Natural killer cell (primary cell): ENCODE measurements at regions not wholly inside any gene's neighbourhood (a gene's known extent, or its start where the extent isn't known, plus 50 kb on each side); places are given as distances from the start of the nearest gene placed in this dataset.
"Not testable (repeated sequence)": the region's sequence is repeated elsewhere in the genome, so short reads cannot be mapped to it uniquely, and the experiment has no call there.

Experiments
- ATAC-seq, 3 donors: fragments of 150-1000 bp in 2 of 3; fragments of 200-7000 bp in 1 of 3; cut with Tn5 transposase; 1 replicate in 1 of 3; 2 replicates in 2 of 3; pipeline ENCODE4 v1.10.0; 2021; ENCODE audit warnings: mild to moderate bottlenecking in 2 of 3, moderate library complexity in 2 of 3
- DNase-seq, 2 donors: peaks; one replicate each; pipeline versions ENCODE4 v3.0.0 to v3.0.0-alpha.2; 2013 to 2021; ENCODE audit warnings: mixed read lengths in 1 of 2
- H3K27ac ChIP-seq: one replicate; pipeline ENCODE4 v1.5.1; 2013; ENCODE audit warnings: mild to moderate bottlenecking, low read length
- H3K27me3 ChIP-seq: one replicate; pipeline ENCODE4 v1.6.1; 2013; ENCODE audit warnings: low read length; ENCODE audit not compliant: control insufficient read depth, insufficient read depth
- H3K36me3 ChIP-seq: one replicate; pipeline ENCODE4 v1.6.1; 2013; ENCODE audit warnings: low read length; ENCODE audit not compliant: control insufficient read depth, insufficient read depth
- H3K4me1 ChIP-seq: one replicate; pipeline ENCODE4 v1.6.1; 2013; ENCODE audit warnings: low read length; ENCODE audit not compliant: control insufficient read depth, insufficient read depth
- H3K4me3 ChIP-seq: one replicate; pipeline ENCODE4 v1.5.1; 2013; ENCODE audit warnings: low read length
- H3K9me3 ChIP-seq: one replicate; pipeline ENCODE4 v1.6.1; 2013; ENCODE audit warnings: low read length; ENCODE audit not compliant: control insufficient read depth, insufficient read depth
- H3K27ac Mint-ChIP-seq, 2 donors: one replicate each; pipeline ENCODE4 v1.8.0; 2022; ENCODE audit warnings: mild to moderate bottlenecking in 2 of 2, mixed read lengths in 2 of 2, moderate library complexity in 1 of 2
- H3K27me3 Mint-ChIP-seq, 2 donors: one replicate each; pipeline ENCODE4 v1.8.0; 2022; ENCODE audit warnings: low read depth in 2 of 2, mixed read lengths in 2 of 2
- H3K36me3 Mint-ChIP-seq: one replicate; pipeline ENCODE4 v1.8.0; 2022; ENCODE audit warnings: mixed read lengths
- H3K4me1 Mint-ChIP-seq, 2 donors: one replicate each; pipeline ENCODE4 v1.8.0; 2022; ENCODE audit warnings: mixed read lengths in 2 of 2
- H3K4me3 Mint-ChIP-seq: one replicate; pipeline ENCODE4 v1.8.0; 2022; ENCODE audit warnings: mild to moderate bottlenecking, moderate library complexity, mixed read lengths
- H3K9me3 Mint-ChIP-seq, 2 donors: one replicate each; pipeline ENCODE4 v1.8.0; 2022; ENCODE audit warnings: mixed read lengths in 2 of 2
- WGBS: methylation state at CpG from one replicate; pipeline ENCODE4 v1.1.7; 2013; ENCODE audit warnings: missing lambda C conversion rate; ENCODE audit not compliant: insufficient coverage; 5-methylcytosine and 5-hydroxymethylcytosine counted together
- intact Hi-C: fragments of 100-400 bp; cut with micrococcal nuclease; formaldehyde crosslinking; loops from one replicate; pipeline ENCODE4 v1.14.2; 2022
- TF ChIP-seq, protein P1 (sequence below): fragments of 200-600 bp; IDR thresholded peaks from one replicate; pipeline ENCODE4 v1.8.0; 2022; ENCODE audit warnings: antibody characterized with exemption

DNA sequence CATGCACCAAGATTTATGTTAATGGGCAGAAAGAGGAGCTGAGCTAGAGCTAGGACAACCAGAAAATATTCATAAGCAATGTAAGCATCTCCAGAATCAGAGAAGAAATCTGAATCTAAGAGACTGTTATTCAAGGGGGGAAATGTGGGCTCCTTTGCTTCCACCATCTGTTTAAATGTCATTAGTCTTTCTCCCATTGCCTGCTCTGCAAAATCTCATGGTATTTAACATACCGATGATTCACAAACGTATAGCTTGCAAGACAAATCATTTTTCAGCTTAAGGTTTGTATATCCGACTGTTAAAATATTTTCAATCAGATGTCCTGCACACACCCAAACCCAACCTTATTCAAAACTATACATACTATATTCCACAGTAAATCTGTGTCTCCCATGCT is 133.4 kb upstream of the TACR3 start:
- DNase-seq: no peak
- Mint-ChIP-seq H3K4me1 (no peaks in the 10 kb centered on the region), H3K27ac (no peak overlapping the region), H3K36me3 (no peaks in the 10 kb centered on the region), H3K9me3 (peaks cover 13 to 17% of the 10 kb centered on the region in 2 donors), H3K4me3 (no peak overlapping the region), H3K27me3 (no peaks in the 10 kb centered on the region)
- no peak for ATAC-seq
- H3K4me3 ChIP-seq: no peak overlapping the region
- H3K9me3 ChIP-seq: no peaks in the 10 kb centered on the region
- no peaks in the 10 kb centered on the region for H3K27me3 ChIP-seq
- intact Hi-C loops: no loop called here
- WGBS: 96% methylated on average over 3 of the region's 3 CpGs
- no peak overlapping the region for H3K27ac ChIP-seq
- TF ChIP-seq, protein P1, sequence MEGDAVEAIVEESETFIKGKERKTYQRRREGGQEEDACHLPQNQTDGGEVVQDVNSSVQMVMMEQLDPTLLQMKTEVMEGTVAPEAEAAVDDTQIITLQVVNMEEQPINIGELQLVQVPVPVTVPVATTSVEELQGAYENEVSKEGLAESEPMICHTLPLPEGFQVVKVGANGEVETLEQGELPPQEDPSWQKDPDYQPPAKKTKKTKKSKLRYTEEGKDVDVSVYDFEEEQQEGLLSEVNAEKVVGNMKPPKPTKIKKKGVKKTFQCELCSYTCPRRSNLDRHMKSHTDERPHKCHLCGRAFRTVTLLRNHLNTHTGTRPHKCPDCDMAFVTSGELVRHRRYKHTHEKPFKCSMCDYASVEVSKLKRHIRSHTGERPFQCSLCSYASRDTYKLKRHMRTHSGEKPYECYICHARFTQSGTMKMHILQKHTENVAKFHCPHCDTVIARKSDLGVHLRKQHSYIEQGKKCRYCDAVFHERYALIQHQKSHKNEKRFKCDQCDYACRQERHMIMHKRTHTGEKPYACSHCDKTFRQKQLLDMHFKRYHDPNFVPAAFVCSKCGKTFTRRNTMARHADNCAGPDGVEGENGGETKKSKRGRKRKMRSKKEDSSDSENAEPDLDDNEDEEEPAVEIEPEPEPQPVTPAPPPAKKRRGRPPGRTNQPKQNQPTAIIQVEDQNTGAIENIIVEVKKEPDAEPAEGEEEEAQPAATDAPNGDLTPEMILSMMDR: no peak
- no peaks in the 10 kb centered on the region for H3K4me1 ChIP-seq
- H3K36me3 ChIP-seq: no peaks in the 10 kb centered on the region

DNA sequence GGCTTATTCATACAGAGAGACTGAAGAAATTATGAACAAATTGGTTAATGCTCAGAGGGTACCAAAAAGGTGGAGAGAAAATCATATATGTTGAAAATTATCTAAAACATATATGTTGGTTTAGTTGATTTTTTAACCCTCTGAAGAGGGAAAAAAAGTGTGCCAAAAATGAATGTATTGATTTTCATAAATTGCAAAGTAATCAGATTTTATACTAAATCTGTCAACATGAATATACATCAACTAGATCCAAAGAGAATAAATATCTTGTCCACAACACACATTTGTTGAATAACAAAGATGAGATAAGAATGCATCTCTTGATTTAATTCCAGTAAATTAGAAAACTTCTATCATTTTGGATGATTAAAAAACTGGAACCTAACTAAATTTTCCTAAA is 125.3 kb upstream of the TACR3 start:
- Histone ChIP-seq H3K27ac (no peak overlapping the region), H3K4me3 (no peak overlapping the region), H3K36me3 (no peaks in the 10 kb centered on the region), H3K9me3 (no peaks in the 10 kb centered on the region), H3K4me1 (no peaks in the 10 kb centered on the region), H3K27me3 (no peaks in the 10 kb centered on the region)
- H3K27ac Mint-ChIP-seq: no peak overlapping the region
- H3K4me3 Mint-ChIP-seq: no peak overlapping the region
- intact Hi-C loops: no loop called here
- no peak for ATAC-seq
- DNase-seq: no peak
- TF ChIP-seq, protein P1: no peak
- H3K27me3 Mint-ChIP-seq: no peaks in the 10 kb centered on the region
- H3K4me1 Mint-ChIP-seq: no peaks in the 10 kb centered on the region
- no peaks in the 10 kb centered on the region for H3K36me3 Mint-ChIP-seq
- peaks cover 10 to 18% of the 10 kb centered on the region in 2 donors for H3K9me3 Mint-ChIP-seq

DNA sequence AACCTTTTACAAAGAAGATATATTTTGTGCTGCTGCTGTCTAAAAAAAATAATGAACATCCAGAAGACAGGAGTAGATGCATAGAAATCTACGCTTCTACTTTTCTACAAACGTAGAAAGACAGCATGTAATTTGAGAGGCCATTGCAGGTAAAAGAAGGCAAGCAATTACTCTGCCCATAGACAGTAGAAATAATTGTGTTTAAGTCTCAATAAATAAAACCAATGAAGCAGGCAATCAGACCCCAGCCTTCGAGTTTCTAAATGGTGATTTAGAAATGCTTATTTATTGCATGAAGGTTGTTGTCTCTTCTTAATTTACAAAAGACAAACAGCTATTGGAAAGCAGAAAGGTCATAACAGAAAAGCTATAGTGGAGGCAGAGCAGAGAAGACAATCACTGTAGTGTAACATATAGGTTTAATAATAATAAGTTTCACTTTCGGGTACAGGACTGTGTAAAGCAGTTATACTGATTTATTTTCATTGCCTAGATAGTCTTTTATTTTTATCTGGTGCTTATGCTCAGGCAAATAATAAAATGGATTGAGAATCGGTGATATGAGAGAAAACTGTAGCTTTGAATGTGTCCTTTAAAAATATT is 123.0 kb upstream of the TACR3 start:
- DNase-seq: no peak
- Mint-ChIP-seq H3K4me1 (no peaks in the 10 kb centered on the region), H3K27me3 (no peaks in the 10 kb centered on the region), H3K9me3 (peaks cover 13 to 15% of the 10 kb centered on the region in 2 donors), H3K36me3 (peaks cover 7% of the 10 kb centered on the region), H3K27ac (no peak overlapping the region), H3K4me3 (no peak overlapping the region)
- TF ChIP-seq, protein P1: no peak
- no peak for ATAC-seq
- Histone ChIP-seq H3K4me3 (no peak overlapping the region), H3K36me3 (no peaks in the 10 kb centered on the region), H3K4me1 (no peaks in the 10 kb centered on the region), H3K9me3 (no peaks in the 10 kb centered on the region), H3K27me3 (no peaks in the 10 kb centered on the region), H3K27ac (no peak overlapping the region)
- intact Hi-C loops: no loop called here
- 82% methylated on average over 4 of the region's 5 CpGs for WGBS

DNA sequence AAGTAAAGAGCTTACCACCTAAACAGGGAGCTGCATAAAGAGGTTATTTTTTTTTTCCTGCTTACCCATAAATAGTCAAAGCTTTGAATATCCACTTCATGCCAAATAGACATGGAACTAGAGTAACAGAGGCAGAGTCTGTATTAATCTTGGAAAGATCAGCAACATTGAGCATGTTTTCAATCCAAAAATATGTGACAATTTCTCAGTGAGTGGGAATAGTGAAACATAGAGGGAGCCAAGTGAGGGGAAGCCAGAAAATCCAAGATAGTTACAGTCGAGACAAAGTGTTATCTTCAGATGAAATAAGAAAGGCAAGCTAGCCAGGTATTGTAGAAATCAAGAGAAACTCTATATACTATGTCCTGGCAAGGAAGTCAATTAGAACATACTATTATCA is 122.3 kb upstream of the TACR3 start:
- WGBS: no CpG with 5 or more reads among the region's 1 CpG
- no peak for DNase-seq
- no peak overlapping the region for H3K4me3 ChIP-seq
- H3K27ac ChIP-seq: no peak overlapping the region
- TF ChIP-seq, protein P1: no peak
- Mint-ChIP-seq H3K27me3 (no peaks in the 10 kb centered on the region), H3K9me3 (peaks cover 13 to 15% of the 10 kb centered on the region in 2 donors), H3K4me3 (no peak overlapping the region), H3K4me1 (no peaks in the 10 kb centered on the region), H3K27ac (no peak overlapping the region), H3K36me3 (peaks cover 7% of the 10 kb centered on the region)
- no peaks in the 10 kb centered on the region for H3K4me1 ChIP-seq
- H3K27me3 ChIP-seq: no peaks in the 10 kb centered on the region
- H3K9me3 ChIP-seq: no peaks in the 10 kb centered on the region
- ATAC-seq: no peak
- H3K36me3 ChIP-seq: no peaks in the 10 kb centered on the region
- intact Hi-C loops: no loop called here

DNA sequence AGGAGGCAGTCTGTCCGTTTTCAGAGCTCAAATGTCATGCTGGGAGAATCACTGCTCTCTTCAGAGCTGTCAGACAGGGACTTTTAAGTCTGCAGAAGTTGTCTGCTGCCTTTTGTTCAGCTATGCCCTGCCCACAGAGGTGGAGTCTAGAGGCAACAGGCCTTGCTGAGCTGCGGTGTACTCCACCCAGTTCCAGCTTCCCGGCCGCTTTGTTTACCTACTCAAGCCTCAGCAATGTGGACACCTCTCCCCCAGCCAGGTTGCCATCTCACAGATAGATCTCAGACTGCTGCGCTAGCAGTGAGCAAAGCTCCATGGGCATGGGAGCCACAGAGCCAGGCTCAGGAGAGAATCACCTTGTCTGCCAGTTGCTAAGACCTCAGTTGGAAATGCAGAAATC is 90.5 kb upstream of the TACR3 start:
- H3K27me3 ChIP-seq, DNase-seq, H3K4me1 ChIP-seq, H3K27ac Mint-ChIP-seq, H3K27me3 Mint-ChIP-seq, H3K4me3 Mint-ChIP-seq, intact Hi-C loops, H3K36me3 Mint-ChIP-seq, H3K27ac ChIP-seq, H3K9me3 ChIP-seq, ATAC-seq, H3K4me3 ChIP-seq, H3K36me3 ChIP-seq, H3K4me1 Mint-ChIP-seq: not testable (repeated sequence)
- peaks cover 16 to 26% of the 10 kb centered on the region in 2 donors for H3K9me3 Mint-ChIP-seq
- 77% methylated on average over 5 of the region's 5 CpGs for WGBS
